ENCODE measurements at regions not wholly inside any gene's neighbourhood (a gene's known extent, or its start where the extent isn't known, plus 50 kb on each side); places are given as distances from the start of the nearest gene placed in this dataset.

DNA sequence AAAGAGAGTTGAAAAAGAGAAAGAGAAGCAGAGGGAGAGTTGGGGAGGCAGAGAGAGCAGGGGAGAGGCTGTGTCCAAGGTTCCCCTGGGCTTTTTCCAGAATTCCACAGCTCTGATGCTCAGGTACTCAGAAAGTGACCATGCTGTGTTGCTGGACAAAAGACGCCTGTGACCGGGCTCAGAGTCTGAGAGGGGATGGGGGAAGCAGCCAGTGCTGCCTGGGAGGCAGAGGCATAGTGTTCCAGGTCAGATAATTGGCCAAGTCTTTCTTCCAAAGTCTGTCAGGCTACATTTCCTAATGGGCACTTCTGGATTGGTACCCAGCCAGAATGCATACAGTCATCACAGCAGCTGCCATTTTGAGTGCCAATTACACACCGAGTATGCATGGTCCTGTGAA is 86.1 kb downstream of the PTPRS start:
- TF ChIP-seq EZH2phosphoT487 (IDR thresholded peaks at IDR 0.05; ENCODE audit: insufficient read depth, low read depth) (no peak), EZH2 (IDR thresholded peaks at IDR 0.05; ENCODE audit: insufficient read depth, poor library complexity, severe bottlenecking) (no peak)
